Trophoblast cell (in vitro differentiated cells and primary cell): ENCODE measurements at regions not wholly inside any gene's neighbourhood (a gene's known extent, or its start where the extent isn't known, plus 50 kb on each side); places are given as distances from the start of the nearest gene placed in this dataset.
"Not testable (repeated sequence)": the region's sequence is repeated elsewhere in the genome, so short reads cannot be mapped to it uniquely, and the experiment has no call there.

Source experiments
- DNase-seq, 2 donors: peaks; one replicate each; pipeline ENCODE4 v3.0.0-alpha.2; 2016
- H2AFZ ChIP-seq: 2 replicates; pipeline ENCODE4 v1.6.1; 2013; ENCODE audit warnings: low read length, moderate library complexity, mild to moderate bottlenecking; ENCODE audit not compliant: insufficient read depth, poor library complexity
- H2AK5ac ChIP-seq: 2 replicates; pipeline ENCODE4 v1.6.1; 2013; ENCODE audit warnings: mild to moderate bottlenecking, low read length
- H2BK120ac ChIP-seq: 2 replicates; pipeline ENCODE4 v1.6.1; 2013; ENCODE audit warnings: low read length, mild to moderate bottlenecking, moderate library complexity; ENCODE audit not compliant: insufficient read depth, poor library complexity
- H2BK12ac ChIP-seq: 2 replicates; pipeline ENCODE4 v1.6.1; 2013; ENCODE audit warnings: mild to moderate bottlenecking, low read length, moderate library complexity
- H2BK5ac ChIP-seq: 2 replicates; pipeline ENCODE4 v1.6.1; 2013; ENCODE audit warnings: low read length, low read depth, moderate library complexity, mild to moderate bottlenecking; ENCODE audit not compliant: poor library complexity
- H3K14ac ChIP-seq: 2 replicates; pipeline ENCODE4 v1.6.1; 2013; ENCODE audit warnings: mild to moderate bottlenecking, low read length
- H3K18ac ChIP-seq: 2 replicates; pipeline ENCODE4 v1.6.1; 2013; ENCODE audit warnings: mild to moderate bottlenecking, low read length
- H3K23ac ChIP-seq: 2 replicates; pipeline ENCODE4 v1.6.1; 2013; ENCODE audit warnings: low read length
- H3K27ac ChIP-seq: 2 replicates; pipeline ENCODE4 v1.5.1; 2013; ENCODE audit warnings: low read depth, mild to moderate bottlenecking, inconsistent platforms, low read length, moderate library complexity
- H3K27me3 ChIP-seq: 2 replicates; pipeline ENCODE4 v1.6.1; 2013; ENCODE audit warnings: inconsistent platforms, mild to moderate bottlenecking, low read length, moderate library complexity; ENCODE audit not compliant: insufficient read depth
- H3K36me3 ChIP-seq, 2 experiments: 1 replicate in 1 of 2; 2 replicates in 1 of 2; pipeline ENCODE4 v1.6.1; 2013; ENCODE audit warnings: low read length in 2 of 2, mild to moderate bottlenecking in 2 of 2, moderate library complexity in 1 of 2; ENCODE audit not compliant: insufficient read depth in 2 of 2, control insufficient read depth in 1 of 2
- H3K4ac ChIP-seq: 2 replicates; pipeline ENCODE4 v1.6.1; 2013; ENCODE audit warnings: low read depth, mild to moderate bottlenecking, low read length, moderate library complexity
- H3K4me1 ChIP-seq, 2 experiments: 1 replicate in 1 of 2; 2 replicates in 1 of 2; pipeline ENCODE4 v1.6.1; 2013; ENCODE audit warnings: low read length in 2 of 2, mild to moderate bottlenecking in 2 of 2, moderate library complexity in 1 of 2; ENCODE audit not compliant: insufficient read depth in 2 of 2, control insufficient read depth in 1 of 2
- H3K4me2 ChIP-seq: 2 replicates; pipeline ENCODE4 v1.6.1; 2013; ENCODE audit warnings: inconsistent platforms, mild to moderate bottlenecking, low read length, moderate library complexity
- H3K4me3 ChIP-seq: 2 replicates; pipeline ENCODE4 v1.5.1; 2013; ENCODE audit warnings: mild to moderate bottlenecking, low read depth, low read length, inconsistent platforms
- H3K79me1 ChIP-seq: one replicate; pipeline ENCODE4 v1.6.1; 2013; ENCODE audit warnings: low read length
- H3K79me2 ChIP-seq: 2 replicates; pipeline ENCODE4 v1.6.1; 2013; ENCODE audit warnings: low read length, mild to moderate bottlenecking; ENCODE audit not compliant: control insufficient read depth, insufficient read depth, poor library complexity
- H3K9ac ChIP-seq: 2 replicates; pipeline ENCODE4 v1.6.1; 2013; ENCODE audit warnings: mild to moderate bottlenecking, low read length
- H3K9me3 ChIP-seq: 2 replicates; pipeline ENCODE4 v1.6.1; 2013; ENCODE audit warnings: low read depth, mild to moderate bottlenecking, control low read depth, inconsistent platforms, low read length; ENCODE audit not compliant: insufficient read depth
- H4K12ac ChIP-seq: 2 replicates; pipeline ENCODE4 v1.6.1; 2013; ENCODE audit warnings: low read depth, mild to moderate bottlenecking, low read length, moderate library complexity
- H4K8ac ChIP-seq: 2 replicates; pipeline ENCODE4 v1.6.1; 2013; ENCODE audit warnings: low read depth, mild to moderate bottlenecking, low read length, moderate library complexity
- H4K91ac ChIP-seq: one replicate; pipeline ENCODE4 v1.6.1; 2013; ENCODE audit warnings: low read depth, mild to moderate bottlenecking, low read length, moderate library complexity
- WGBS: extraction: QIAGEN DNeasy Blood & Tissue Kit; methylation state at CpG from one replicate; pipeline ENCODE4 v1.1.7; 2013; ENCODE audit warnings: missing lambda C conversion rate; ENCODE audit not compliant: insufficient read length, insufficient coverage; ENCODE audit errors: extremely low coverage; 5-methylcytosine and 5-hydroxymethylcytosine counted together

DNA sequence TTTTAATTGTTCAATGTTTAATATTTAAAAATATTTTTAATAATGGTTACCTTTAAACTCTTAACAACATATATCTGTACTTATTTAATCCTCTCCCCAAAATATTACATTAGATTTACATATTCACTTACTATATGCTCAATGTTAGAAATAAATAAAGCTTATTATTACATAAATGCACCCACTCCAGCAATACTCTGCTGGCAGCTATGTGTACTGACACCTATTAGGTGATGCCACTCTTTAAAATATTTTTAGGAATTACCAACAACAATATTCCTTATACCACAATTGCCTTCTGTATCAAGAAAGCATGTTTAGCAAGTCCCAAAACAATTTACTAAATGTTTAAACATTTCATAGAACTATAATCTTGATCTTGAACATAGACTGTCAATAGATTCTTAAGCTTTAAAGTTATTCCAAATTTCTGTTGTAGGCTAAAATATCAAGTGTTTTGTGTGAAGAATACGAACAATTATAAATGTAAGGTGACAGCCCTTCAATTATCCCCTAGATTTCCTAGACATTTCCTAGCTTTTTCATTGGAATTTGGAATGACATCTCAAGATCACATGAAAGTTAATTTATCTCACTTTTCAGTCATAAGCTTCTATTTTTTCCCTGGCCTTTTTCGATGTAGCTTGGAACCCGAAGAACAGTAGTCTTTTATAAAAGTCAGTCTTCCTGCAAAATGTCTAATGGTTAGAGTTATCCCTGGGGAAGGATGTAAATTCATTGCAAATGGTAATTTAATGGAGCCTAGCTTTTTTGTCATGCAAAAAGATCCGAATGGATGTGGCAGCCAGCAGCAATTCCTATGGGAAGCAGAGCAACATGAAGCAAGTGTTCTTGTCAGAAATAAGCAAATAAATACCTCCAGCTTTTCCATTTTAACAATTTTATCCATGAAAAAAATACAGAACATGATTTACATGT lies 907.5 kb upstream of the ATXN7L3B start:
- no peak overlapping the region for H2AK5ac ChIP-seq
- no peak overlapping the region for H2AFZ ChIP-seq
- H3K27ac ChIP-seq: no peak overlapping the region
- H3K79me1 ChIP-seq: no peaks in the 10 kb centered on the region
- no peaks in the 10 kb centered on the region for H3K9me3 ChIP-seq
- no peak overlapping the region for H3K23ac ChIP-seq
- no peak for DNase-seq
- H3K4me1 ChIP-seq: no peaks in the 10 kb centered on the region
- no peak overlapping the region for H3K4me2 ChIP-seq
- H3K27me3 ChIP-seq: no peaks in the 10 kb centered on the region
- H4K91ac ChIP-seq: no peak overlapping the region
- H4K12ac ChIP-seq: no peak overlapping the region
- no peak overlapping the region for H3K14ac ChIP-seq
- no peak overlapping the region for H3K4me3 ChIP-seq
- WGBS: no CpG with 5 or more reads among the region's 4 CpGs
- H3K9ac ChIP-seq: no peak overlapping the region
- no peaks in the 10 kb centered on the region for H3K36me3 ChIP-seq
- no peak overlapping the region for H2BK120ac ChIP-seq
- H4K8ac ChIP-seq: no peak overlapping the region
- no peak overlapping the region for H2BK12ac ChIP-seq
- no peak overlapping the region for H2BK5ac ChIP-seq
- no peaks in the 10 kb centered on the region for H3K79me2 ChIP-seq
- H3K4ac ChIP-seq: no peak overlapping the region
- H3K18ac ChIP-seq: no peak overlapping the region

DNA sequence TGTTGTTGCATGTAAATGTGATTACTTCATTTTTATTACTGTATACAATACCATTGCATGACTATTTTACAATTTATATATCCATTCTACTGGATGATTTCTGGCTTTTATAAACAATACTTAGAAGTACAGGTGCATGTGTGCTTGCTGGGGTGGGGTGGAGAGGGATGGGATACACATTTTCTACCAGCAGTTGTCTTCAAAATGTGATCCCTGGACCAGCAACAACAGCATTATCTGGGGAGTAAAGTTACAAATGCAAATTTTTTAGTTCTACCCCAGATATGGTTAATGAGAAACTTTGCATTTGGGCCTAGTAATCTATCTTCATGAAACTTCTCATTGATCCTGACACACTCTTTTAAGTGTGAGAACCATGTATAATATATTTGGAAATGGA lies 905.4 kb upstream of the ATXN7L3B start:
- H3K36me3 ChIP-seq: no peaks in the 10 kb centered on the region
- no peak overlapping the region for H3K18ac ChIP-seq

DNA sequence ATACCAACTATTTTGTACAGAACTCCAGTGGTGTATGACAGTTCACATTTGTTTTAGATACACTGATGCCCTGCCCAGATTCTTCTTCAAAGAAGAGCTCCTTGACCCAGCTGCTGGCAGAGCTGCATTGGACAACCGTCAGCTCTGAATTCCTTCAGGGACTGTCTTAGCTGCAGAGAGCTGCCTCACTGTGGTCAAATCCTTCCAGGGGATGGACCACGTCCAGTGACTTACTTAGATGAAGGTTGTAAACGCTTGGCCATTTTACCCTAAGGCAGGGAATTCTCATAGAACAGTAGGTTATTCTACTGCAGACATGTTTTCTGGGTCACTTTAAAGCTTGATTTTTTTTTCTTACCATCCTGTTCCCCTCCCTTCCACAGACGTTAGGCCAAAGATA lies 905.0 kb upstream of the ATXN7L3B start:
- H3K27ac ChIP-seq: no peak overlapping the region
- H3K18ac ChIP-seq: no peak overlapping the region
- no peak overlapping the region for H4K12ac ChIP-seq
- no peak overlapping the region for H3K23ac ChIP-seq
- no peak overlapping the region for H2AK5ac ChIP-seq
- no peak for DNase-seq
- no peak overlapping the region for H2AFZ ChIP-seq
- no peaks in the 10 kb centered on the region for H3K79me1 ChIP-seq
- H3K27me3 ChIP-seq: no peaks in the 10 kb centered on the region
- H3K9me3 ChIP-seq: no peaks in the 10 kb centered on the region
- WGBS: no CpG with 5 or more reads among the region's 4 CpGs
- H4K91ac ChIP-seq: no peak overlapping the region
- H2BK120ac ChIP-seq: no peak overlapping the region
- H3K14ac ChIP-seq: no peak overlapping the region
- no peak overlapping the region for H3K4me2 ChIP-seq
- no peak overlapping the region for H2BK5ac ChIP-seq
- H3K4me1 ChIP-seq: peaks cover 2% of the 10 kb centered on the region in 2 experiments
- H2BK12ac ChIP-seq: no peak overlapping the region
- no peak overlapping the region for H3K4me3 ChIP-seq
- H3K79me2 ChIP-seq: no peaks in the 10 kb centered on the region
- peak overlapping the region; percentile 19 for H4K8ac ChIP-seq
- H3K4ac ChIP-seq: no peak overlapping the region
- no peaks in the 10 kb centered on the region for H3K36me3 ChIP-seq
- H3K9ac ChIP-seq: no peak overlapping the region

More for the DNA sequence above, 905.4 kb upstream of the ATXN7L3B start:
- H4K8ac ChIP-seq: no peak overlapping the region
- H3K23ac ChIP-seq: no peak overlapping the region
- no peak for DNase-seq
- H3K27me3 ChIP-seq: no peaks in the 10 kb centered on the region
- H2AFZ ChIP-seq: no peak overlapping the region
- H2BK12ac ChIP-seq: no peak overlapping the region
- H3K14ac ChIP-seq: no peak overlapping the region
- no peaks in the 10 kb centered on the region for H3K79me2 ChIP-seq
- no peaks in the 10 kb centered on the region for H3K79me1 ChIP-seq
- peaks cover 2% of the 10 kb centered on the region in 2 experiments for H3K4me1 ChIP-seq
- H3K4me3 ChIP-seq: no peak overlapping the region
- no peaks in the 10 kb centered on the region for H3K9me3 ChIP-seq
- H2AK5ac ChIP-seq: no peak overlapping the region
- H3K9ac ChIP-seq: no peak overlapping the region
- H2BK5ac ChIP-seq: no peak overlapping the region
- H4K12ac ChIP-seq: no peak overlapping the region
- H3K4me2 ChIP-seq: no peak overlapping the region
- no peak overlapping the region for H3K27ac ChIP-seq
- H4K91ac ChIP-seq: no peak overlapping the region
- H3K4ac ChIP-seq: no peak overlapping the region
- H2BK120ac ChIP-seq: no peak overlapping the region

DNA sequence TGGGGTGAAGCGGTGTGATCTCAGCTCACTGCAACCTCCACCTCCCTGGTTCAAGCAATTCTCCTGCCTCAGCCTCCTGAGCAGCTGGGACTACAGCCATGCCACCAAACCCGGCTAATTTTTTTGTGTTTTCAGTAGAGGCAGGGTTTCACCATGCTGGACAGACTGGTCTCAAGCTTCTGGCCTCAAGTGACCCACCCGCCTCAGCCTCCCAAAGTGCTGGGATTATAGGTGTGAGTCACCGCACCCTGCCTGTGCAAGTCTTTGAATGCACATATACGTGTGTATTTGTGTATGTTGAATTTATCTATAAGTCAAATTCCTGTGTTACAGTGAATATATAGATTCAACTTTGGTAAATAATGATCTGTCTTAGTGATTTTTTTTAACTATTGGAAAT lies 898.2 kb upstream of the ATXN7L3B start:
- not testable (repeated sequence) for H3K4me3 ChIP-seq, H3K14ac ChIP-seq, H2BK120ac ChIP-seq, H3K27me3 ChIP-seq, H3K9ac ChIP-seq, H4K8ac ChIP-seq, H3K27ac ChIP-seq, H4K91ac ChIP-seq, H3K9me3 ChIP-seq, H3K23ac ChIP-seq, H3K4me1 ChIP-seq, H3K4me2 ChIP-seq, H4K12ac ChIP-seq, H2AK5ac ChIP-seq, H3K36me3 ChIP-seq, H2AFZ ChIP-seq, H2BK12ac ChIP-seq, H3K79me2 ChIP-seq, H3K18ac ChIP-seq, H3K79me1 ChIP-seq, H2BK5ac ChIP-seq, H3K4ac ChIP-seq
- peak in 1 of 2 donors; percentile 2 for DNase-seq
- no CpG with 5 or more reads among the region's 5 CpGs for WGBS
